ENCODE measurements at regions not wholly inside any gene's neighbourhood (a gene's known extent, or its start where the extent isn't known, plus 50 kb on each side); places are given as distances from the start of the nearest gene placed in this dataset.

DNA sequence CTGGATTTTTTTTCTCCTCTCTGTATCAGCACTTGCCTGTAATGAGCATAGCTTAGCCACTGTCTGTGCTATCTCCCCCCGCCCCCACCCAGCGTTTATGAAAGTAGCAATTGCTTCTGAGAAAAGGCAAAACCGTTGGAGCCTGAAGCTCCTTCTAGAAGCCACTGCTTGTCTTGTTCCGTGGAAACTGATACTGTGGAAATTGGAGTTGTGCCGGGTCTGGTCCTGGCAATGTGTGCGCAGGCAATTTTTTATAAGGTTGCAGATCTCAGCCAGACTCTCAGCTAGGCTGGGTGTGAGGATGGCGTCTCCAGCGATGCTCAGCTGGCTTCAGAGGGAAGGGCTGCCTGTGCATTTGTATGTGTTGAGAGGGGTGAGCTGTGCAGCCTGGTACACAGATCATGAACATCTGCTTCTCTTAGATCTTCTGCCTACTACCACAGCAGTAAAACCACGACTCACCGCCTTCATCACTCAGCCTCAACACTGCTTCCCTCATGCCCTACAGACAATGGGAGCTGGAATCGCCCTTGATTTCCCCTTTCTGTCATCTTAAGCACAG lies 72.4 kb upstream of the GTSF1L start:
- no peak for DNase-seq

DNA sequence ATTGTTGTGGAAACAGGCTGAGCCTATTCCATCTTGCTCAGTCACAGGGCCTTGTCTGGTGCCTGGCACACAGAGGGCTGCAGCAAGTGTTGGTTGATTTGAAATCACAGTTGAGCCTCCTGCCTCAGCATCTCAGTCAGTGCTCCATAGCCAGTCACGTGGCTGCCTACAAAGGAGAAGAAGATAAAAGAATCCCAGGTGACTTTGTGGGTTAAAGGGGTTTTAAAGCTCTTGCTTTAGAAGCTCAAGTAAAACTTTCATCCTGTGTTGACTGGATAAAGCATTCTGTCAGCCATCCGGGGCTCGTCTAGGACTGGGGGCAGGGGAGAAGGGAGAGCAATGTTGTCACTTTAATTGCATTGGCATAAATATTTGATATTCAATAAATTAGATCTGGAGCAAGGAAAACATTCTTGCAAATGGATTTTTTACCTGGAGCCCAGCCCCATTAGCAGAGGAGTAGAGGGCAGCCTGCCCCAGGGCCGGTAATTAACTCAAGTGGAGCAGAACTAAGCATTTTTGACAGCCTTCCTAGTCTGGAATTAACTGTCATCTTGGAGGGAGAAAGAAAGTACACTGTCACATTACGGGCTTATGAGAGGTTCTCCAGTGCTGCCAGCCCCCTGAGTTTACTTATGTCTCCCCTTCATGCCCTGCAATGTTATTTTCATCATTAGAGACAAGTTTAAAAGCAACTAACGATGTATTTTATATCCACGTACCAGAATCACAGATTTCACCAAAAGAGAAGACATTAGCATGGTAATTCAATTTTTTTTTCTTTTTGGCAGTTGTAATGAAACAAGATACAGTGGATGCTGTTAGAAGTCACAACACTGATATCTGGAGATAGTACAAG lies 71.7 kb upstream of the GTSF1L start:
- no peak for DNase-seq

DNA sequence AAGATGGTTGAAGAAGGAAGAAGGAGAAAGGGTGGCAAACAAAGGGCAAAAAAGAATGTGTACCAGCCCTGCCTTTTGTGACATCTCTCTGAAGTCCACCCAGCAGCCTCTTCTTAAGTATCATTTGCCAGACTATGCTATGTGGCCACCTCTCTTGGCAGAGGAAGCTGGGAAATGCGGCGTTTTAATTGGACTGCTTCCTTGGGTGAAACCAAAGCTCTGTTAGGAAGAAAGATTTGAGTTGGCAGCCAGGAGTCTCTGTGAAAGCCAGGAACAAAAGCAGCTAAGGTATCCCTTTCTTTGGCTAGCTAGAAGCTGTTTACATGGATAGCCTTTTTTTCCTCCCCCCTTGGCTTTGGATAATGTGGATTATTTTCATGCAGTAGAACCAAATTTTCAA lies 67.5 kb upstream of the GTSF1L start:
- DNase-seq = no peak

DNA sequence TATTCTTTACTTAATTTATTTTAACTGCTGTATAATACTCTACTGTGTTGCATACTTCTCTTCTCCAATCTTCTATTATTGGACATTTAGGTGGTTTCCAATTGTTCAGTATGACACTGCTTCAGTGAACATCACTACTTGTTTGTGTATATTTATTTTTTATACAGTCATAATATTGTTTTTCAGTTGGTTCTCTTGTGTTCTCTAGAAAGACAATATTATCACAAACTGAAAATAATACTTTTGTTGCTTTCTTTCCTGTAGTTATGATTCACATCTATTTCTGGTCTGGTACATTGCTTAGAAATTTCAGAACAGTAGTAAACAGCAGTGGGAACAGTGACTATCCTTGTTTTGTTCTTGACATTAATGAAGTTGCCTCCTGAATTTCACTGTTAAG lies 62.8 kb upstream of the GTSF1L start:
- DNase-seq = no peak

DNA sequence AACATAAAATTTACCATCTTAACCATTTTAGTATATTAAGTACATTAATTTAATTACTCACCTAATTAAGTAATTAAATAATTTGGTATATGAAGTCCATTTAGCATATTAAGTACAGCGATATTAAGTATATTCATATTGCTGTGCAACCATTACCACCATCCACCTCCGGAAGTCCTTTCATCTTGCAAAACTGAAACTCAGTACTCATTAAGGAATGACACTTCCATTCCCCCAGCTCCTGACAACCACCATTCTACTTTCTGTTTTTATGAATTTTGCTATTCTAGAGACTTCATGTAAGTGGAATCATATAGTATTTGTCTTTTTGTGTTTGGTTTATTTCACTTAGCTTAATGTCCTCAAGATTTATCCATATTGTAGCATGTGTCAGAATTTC lies 61.1 kb upstream of the GTSF1L start:
- DNase-seq = no peak

DNA sequence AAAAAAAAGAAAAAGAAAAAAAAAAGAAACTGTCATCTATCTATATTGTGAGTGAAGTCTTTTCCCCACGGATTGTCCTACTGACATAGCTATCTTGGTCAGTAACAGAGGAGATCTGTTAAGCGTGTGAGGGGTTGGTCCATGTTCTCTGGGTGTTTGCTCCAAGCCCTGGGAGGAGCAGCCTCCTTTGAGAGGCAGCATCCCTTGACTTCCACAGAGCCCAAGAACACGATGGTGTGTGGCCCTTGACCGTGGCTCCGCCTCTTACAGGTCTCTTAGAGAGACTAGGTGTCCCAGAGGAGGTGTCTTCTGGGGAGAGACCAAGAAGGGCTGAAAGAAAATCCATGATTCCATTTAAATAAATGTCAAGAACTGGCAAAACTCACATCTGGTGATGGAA lies 60.1 kb upstream of the GTSF1L start:
- no peak for DNase-seq

DNA sequence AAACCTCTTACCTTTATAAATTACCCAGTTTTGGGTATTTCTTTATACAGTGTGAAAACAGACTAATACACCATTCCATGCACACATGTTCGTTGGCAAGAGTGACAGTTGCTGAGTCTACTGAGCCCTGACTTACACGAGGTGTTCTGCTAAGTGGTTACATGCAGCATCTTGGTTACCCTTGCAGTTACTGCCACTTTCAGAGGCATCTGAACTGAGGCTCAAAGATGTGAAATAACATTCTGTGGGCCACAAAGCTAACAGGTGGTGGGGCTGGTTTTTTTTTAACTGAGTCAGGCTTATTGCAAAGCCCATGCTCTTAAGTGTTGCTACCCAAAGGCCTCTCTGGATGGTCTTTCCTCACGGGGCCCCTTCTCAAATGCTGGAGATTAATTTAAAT lies 54.4 kb upstream of the GTSF1L start:
- DNase-seq = no peak

DNA sequence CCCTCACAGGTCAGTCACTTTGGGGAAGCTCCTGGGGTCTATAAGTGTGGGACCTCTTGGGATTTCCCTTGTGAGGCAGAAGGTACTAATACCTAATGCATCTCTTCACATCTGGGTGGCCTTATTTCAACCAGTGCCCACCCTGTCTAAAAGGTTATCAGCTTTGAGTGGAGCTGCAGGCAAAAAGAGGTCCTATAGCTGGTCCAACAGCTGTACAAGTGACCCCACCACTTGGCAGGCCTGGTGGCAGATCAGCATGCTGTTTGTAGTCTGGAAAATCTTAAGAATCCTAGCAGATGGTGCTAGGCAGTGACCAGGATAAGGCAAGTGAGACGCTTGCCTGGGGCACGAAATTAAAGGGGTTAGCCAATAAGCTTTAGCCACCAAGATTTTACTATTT lies 51.6 kb upstream of the GTSF1L start:
- DNase-seq = no peak

DNA sequence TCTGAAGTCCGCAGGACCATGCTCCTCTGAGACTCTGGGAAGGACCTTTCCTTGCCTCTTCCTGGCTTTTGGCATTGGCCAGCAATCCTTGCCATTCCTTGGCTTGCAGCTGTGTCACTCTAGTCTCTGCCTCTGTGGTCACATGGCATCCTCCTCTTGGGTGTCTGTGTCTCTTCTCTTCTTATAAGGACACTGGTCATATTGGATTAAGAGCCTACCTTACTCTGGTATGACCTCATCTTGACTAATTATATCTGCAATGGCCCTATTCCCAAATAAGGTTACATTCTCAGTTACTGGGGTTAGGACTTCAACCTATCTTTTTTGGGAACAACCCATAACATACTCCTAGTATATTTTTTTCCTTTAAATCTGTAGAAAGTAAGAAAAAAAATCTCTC lies 49.9 kb upstream of the GTSF1L start:
- no peak for DNase-seq
